ENCODE measurements at regions not wholly inside any gene's neighbourhood (a gene's known extent, or its start where the extent isn't known, plus 50 kb on each side); places are given as distances from the start of the nearest gene placed in this dataset.

DNA sequence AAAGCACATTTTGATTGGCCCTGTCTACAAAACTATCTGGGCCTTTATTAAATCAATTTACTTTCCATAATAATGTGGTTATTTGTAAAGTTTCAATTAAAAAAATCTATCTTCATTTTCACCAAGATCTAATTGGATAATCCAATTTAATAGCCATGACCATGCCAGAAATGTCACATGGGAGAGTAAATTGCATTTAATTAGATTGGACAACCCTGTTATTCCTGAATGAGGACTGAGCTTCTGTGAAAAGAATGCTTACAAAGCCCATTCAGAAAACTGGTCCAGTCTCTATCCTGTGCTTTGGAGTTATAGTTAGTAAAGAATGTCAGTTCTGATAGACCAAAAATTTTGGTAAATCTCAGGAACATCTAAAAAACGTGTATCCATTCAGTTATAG lies 541.9 kb upstream of the ANO5 start:
- TF ChIP-seq, protein P1, sequence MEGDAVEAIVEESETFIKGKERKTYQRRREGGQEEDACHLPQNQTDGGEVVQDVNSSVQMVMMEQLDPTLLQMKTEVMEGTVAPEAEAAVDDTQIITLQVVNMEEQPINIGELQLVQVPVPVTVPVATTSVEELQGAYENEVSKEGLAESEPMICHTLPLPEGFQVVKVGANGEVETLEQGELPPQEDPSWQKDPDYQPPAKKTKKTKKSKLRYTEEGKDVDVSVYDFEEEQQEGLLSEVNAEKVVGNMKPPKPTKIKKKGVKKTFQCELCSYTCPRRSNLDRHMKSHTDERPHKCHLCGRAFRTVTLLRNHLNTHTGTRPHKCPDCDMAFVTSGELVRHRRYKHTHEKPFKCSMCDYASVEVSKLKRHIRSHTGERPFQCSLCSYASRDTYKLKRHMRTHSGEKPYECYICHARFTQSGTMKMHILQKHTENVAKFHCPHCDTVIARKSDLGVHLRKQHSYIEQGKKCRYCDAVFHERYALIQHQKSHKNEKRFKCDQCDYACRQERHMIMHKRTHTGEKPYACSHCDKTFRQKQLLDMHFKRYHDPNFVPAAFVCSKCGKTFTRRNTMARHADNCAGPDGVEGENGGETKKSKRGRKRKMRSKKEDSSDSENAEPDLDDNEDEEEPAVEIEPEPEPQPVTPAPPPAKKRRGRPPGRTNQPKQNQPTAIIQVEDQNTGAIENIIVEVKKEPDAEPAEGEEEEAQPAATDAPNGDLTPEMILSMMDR (IDR thresholded peaks at IDR 0.05 in 4 of 5, conservative IDR thresholded peaks at IDR 0.05 in 1 of 5): no peak
- no peak for TF ChIP-seq POLR2A (IDR thresholded peaks at IDR 0.05)

Data from gastrocnemius medialis (tissue), 4 donors.